ENCODE measurements at regions not wholly inside any gene's neighbourhood (a gene's known extent, or its start where the extent isn't known, plus 50 kb on each side); places are given as distances from the start of the nearest gene placed in this dataset.

GRCh38 chr17:13363771-13364170 is 238.0 kb downstream of the HS3ST3A1 start:
- intact Hi-C loops (cut with DNase I), result no loop called here
- no peaks in the 10 kb centered on the region for H3K27me3 ChIP-seq
- H3K27ac ChIP-seq, result no peak overlapping the region
- H3K4me1 ChIP-seq, result no peaks in the 10 kb centered on the region
- no peak for DNase-seq
- no peaks in the 10 kb centered on the region for H3K9me3 ChIP-seq
- WGBS, 4 donors, result 41 to 67% (median 60%) methylated on average over 1 of the region's 1 CpG
- ATAC-seq, result no peak
- H3K4me3 ChIP-seq, result no peak overlapping the region
- TF ChIP-seq CTCF (IDR thresholded peaks at IDR 0.05) (no peak), POLR2A (IDR thresholded peaks at IDR 0.05) (no peak)
- no peaks in the 10 kb centered on the region for H3K36me3 ChIP-seq

GRCh38 chr17:13362341-13363122 is 239.2 kb downstream of the HS3ST3A1 start:
- no peaks in the 10 kb centered on the region for H3K36me3 ChIP-seq
- no peaks in the 10 kb centered on the region for H3K4me1 ChIP-seq
- no peaks in the 10 kb centered on the region for H3K27me3 ChIP-seq
- whole genome bisulfite sequencing, 4 donors, result 63 to 70% (median 68%) methylated on average over 9 of the region's 9 CpGs
- ATAC-seq (peak; percentile 20 to 87 (median 49)), DNase-seq (peak in 1 of 5 donors; percentile 35)
- intact Hi-C loops (cut with DNase I), result no loop called here
- H3K27ac ChIP-seq, result no peak overlapping the region
- H3K9me3 ChIP-seq, result no peaks in the 10 kb centered on the region
- TF ChIP-seq CTCF (IDR thresholded peaks at IDR 0.05) (no peak), POLR2A (IDR thresholded peaks at IDR 0.05) (no peak)
- H3K4me3 ChIP-seq, result peak overlapping the region in 5 of 12 donors; percentile 0 to 47 (median 25)

GRCh38 chr17:13359774-13360173 is 242.0 kb downstream of the HS3ST3A1 start:
- TF ChIP-seq POLR2A (IDR thresholded peaks at IDR 0.05), result no peak
- intact Hi-C loops (cut with DNase I), result loop anchor here in 1 of 10 donors (10.0 kb wide), 1 partner anchor 55 kb away; no protein-coding TSS in a partner anchor
- H3K4me3 ChIP-seq, result no peak overlapping the region
- H3K27ac ChIP-seq, result no peak overlapping the region
- no peaks in the 10 kb centered on the region for H3K9me3 ChIP-seq
- no peaks in the 10 kb centered on the region for H3K27me3 ChIP-seq
- ATAC-seq, result no peak
- no peaks in the 10 kb centered on the region for H3K36me3 ChIP-seq
- H3K4me1 ChIP-seq, result no peaks in the 10 kb centered on the region
- DNase-seq, result no peak
- WGBS, 4 donors, result 37 to 63% (median 42%) methylated on average over 5 of the region's 5 CpGs

- ATAC-seq, result peak in 3 of 4 donors; percentile 70 to 89 (median 82)
- Histone ChIP-seq H3K9me3 (no peaks in the 10 kb centered on the region), H3K36me3 (no peaks in the 10 kb centered on the region), H3K4me1 (peaks cover 0 to 11% (median 0%) of the 10 kb centered on the region in 12 donors), H3K4me3 (no peak overlapping the region), H3K27ac (peak overlapping the region in 1 of 12 donors; percentile 31), H3K27me3 (no peaks in the 10 kb centered on the region)
- intact Hi-C loops (cut with DNase I), result loop anchor here in 1 of 10 donors (10.0 kb wide), 1 partner anchor 60 kb away; no protein-coding TSS in a partner anchor
- WGBS, 4 donors, result 24 to 33% (median 28%) methylated on average over 1 of the region's 1 CpG
- TF ChIP-seq CTCF (IDR thresholded peaks at IDR 0.05) (no peak), POLR2A (IDR thresholded peaks at IDR 0.05) (no peak)
- DNase-seq, result no peak
These were observed 246.7 kb downstream of the HS3ST3A1 start for GRCh38 chr17:13355054-13355453.

All from heart left ventricle (tissue), 16 donors.